ENCODE measurements at regions not wholly inside any gene's neighbourhood (a gene's known extent, or its start where the extent isn't known, plus 50 kb on each side); places are given as distances from the start of the nearest gene placed in this dataset.

DNA sequence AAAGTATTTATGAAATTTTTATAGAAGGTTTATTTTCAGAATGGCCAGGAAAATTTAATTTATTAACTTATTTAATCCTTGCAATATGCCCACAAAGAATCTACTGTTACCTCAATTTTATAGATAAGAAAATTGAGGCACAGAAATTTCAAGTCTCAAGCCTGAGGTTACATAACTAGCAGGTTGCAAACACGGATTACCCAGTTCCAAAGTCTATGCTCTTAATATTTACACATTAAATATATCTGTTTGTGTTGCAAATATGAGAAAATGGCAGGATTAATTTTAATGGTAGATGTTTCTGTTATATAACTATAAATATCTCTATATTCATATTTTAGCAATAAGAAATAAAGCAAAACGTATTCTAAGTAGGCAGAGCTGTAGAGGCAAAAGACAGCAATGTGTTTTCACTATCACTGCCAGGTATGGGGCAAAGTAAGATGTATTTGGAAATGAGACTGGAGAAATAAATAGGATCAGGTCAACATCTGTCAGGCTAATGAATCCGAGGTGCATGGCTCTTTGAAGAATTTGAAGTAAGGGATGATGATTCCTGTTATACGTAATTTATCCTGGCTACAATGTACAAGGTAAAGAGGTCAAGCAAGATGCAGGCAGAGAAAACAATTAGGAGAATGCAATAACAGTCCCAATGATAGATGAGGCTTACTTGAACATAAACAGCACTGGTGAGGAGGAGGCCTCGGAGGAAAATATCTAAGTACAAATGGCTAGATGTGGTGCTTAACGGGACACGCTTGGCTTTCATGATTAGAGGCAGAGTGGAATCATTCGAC, 354.1 kb upstream of the VSTM2A start:
- TF ChIP-seq, protein P1, sequence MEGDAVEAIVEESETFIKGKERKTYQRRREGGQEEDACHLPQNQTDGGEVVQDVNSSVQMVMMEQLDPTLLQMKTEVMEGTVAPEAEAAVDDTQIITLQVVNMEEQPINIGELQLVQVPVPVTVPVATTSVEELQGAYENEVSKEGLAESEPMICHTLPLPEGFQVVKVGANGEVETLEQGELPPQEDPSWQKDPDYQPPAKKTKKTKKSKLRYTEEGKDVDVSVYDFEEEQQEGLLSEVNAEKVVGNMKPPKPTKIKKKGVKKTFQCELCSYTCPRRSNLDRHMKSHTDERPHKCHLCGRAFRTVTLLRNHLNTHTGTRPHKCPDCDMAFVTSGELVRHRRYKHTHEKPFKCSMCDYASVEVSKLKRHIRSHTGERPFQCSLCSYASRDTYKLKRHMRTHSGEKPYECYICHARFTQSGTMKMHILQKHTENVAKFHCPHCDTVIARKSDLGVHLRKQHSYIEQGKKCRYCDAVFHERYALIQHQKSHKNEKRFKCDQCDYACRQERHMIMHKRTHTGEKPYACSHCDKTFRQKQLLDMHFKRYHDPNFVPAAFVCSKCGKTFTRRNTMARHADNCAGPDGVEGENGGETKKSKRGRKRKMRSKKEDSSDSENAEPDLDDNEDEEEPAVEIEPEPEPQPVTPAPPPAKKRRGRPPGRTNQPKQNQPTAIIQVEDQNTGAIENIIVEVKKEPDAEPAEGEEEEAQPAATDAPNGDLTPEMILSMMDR (IDR thresholded peaks at IDR 0.05), result no peak
- TF ChIP-seq POLR2A (IDR thresholded peaks at IDR 0.05), result no peak

Measured in adrenal gland (tissue), 5 donors.